ENCODE measurements at regions not wholly inside any gene's neighbourhood (a gene's known extent, or its start where the extent isn't known, plus 50 kb on each side); places are given as distances from the start of the nearest gene placed in this dataset.

DNA sequence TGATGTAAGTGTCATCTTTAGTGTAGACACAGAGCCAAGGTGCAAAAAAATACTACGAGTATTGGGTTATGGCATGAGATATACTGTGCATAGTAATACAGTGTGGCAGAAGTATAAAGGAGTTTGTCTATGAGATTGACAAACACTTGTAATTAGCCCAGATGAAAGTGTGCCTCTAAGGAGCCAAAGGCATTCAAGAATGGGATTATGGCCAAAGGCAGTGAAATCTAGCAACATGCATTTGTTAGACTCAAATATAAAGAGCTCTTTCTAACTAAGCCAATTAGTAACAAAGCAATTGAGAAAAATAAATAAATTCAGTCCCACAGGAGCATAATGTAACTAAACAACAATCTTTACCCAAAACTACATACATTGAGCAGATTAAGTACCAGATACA lies 1761.8 kb downstream of the SUCLG1 start:
- 52 to 58% (median 54%) methylated on average over 1 of the region's 1 CpG for WGBS, 3 donors
- TF ChIP-seq POLR2A (IDR thresholded peaks at IDR 0.05) (no peak), CTCF (IDR thresholded peaks at IDR 0.05) (no peak), EP300 (IDR thresholded peaks at IDR 0.05) (no peak)
- Histone ChIP-seq H3K4me1 (ENCODE audit: insufficient read depth) (no peaks in the 10 kb centered on the region), H3K36me3 (no peaks in the 10 kb centered on the region), H3K9me3 (no peaks in the 10 kb centered on the region), H3K27me3 (no peaks in the 10 kb centered on the region), H3K27ac (no peak overlapping the region), H3K4me3 (no peak overlapping the region)
- DNase-seq, result no peak
- intact Hi-C loops (cut with DNase I), result no loop called here

DNA sequence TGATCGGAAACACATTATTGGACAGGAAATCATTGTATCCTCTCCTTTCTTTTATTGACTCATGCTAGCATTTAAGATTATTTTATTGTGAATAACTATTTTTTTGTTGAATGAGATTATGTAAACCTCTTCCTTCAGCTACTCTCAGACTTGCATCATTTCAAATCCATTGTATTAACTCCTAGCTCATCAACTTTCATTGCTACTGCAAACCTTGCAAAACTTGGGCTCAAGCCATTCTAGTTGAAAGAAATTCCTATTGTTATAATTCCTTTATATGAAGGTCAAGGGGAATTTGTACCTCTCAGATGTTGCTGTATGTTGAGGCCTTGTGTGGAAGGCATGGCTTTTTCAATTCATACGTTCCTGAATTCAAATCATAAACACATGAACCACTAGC lies 1764.6 kb downstream of the SUCLG1 start:
- no peaks in the 10 kb centered on the region for H3K9me3 ChIP-seq
- H3K4me1 ChIP-seq (ENCODE audit: insufficient read depth), result no peaks in the 10 kb centered on the region
- no peak overlapping the region for H3K4me3 ChIP-seq
- WGBS, 3 donors, result 65 to 74% (median 74%) methylated on average over 2 of the region's 2 CpGs
- H3K27me3 ChIP-seq, result no peaks in the 10 kb centered on the region
- DNase-seq, result no peak
- no peak overlapping the region for H3K27ac ChIP-seq
- TF ChIP-seq POLR2A (IDR thresholded peaks at IDR 0.05), result no peak
- TF ChIP-seq EP300 (IDR thresholded peaks at IDR 0.05), result no peak
- no peak for TF ChIP-seq CTCF (IDR thresholded peaks at IDR 0.05)
- H3K36me3 ChIP-seq, result no peaks in the 10 kb centered on the region
- intact Hi-C loops (cut with DNase I), result no loop called here

DNA sequence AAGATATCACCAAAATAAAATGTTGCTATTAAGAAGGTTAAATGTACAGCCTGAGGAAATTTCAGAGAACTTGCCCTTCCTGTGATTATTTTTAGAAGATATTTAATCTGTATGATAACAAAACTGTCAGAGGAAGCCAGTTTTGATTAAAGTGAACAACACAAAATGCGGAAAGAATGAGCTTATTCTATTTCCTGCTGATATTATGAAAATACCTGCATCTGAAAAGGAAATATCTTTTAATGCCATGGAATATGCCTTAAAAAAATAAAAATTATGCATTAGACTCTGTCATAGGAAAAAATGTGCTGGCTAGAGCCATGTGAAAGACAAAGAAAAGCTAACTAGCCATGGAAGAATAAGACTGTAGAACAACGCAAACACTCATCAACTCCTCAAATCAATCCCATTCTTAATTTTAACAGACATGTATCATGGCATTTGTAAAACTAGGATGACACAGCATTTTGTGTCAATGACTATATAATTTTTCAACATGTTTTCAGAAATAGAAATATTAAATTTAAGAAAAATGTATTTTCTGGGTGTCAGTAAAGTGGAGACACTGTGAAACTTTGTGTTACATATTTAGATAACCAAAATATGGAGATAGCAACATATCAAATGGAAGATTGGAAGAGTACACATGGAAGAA lies 1768.2 kb downstream of the SUCLG1 start:
- H3K27me3 ChIP-seq, result no peaks in the 10 kb centered on the region
- H3K27ac ChIP-seq, result no peak overlapping the region
- no peaks in the 10 kb centered on the region for H3K4me1 ChIP-seq (ENCODE audit: insufficient read depth)
- DNase-seq, result no peak
- intact Hi-C loops (cut with DNase I), result no loop called here
- TF ChIP-seq POLR2A (IDR thresholded peaks at IDR 0.05), result no peak
- no peak for TF ChIP-seq EP300 (IDR thresholded peaks at IDR 0.05)
- TF ChIP-seq CTCF (IDR thresholded peaks at IDR 0.05), result no peak
- H3K36me3 ChIP-seq, result no peaks in the 10 kb centered on the region
- 73 to 75% (median 74%) methylated on average over 2 of the region's 2 CpGs for WGBS, 3 donors
- H3K9me3 ChIP-seq, result no peaks in the 10 kb centered on the region
- no peak overlapping the region for H3K4me3 ChIP-seq

GRCh38 chr2:82675186-82675585 lies 1783.9 kb downstream of the SUCLG1 start:
- Histone ChIP-seq H3K36me3 (no peaks in the 10 kb centered on the region), H3K27me3 (no peaks in the 10 kb centered on the region), H3K27ac (no peak overlapping the region), H3K9me3 (no peaks in the 10 kb centered on the region), H3K4me3 (no peak overlapping the region), H3K4me1 (ENCODE audit: insufficient read depth) (no peaks in the 10 kb centered on the region)
- intact Hi-C loops (cut with DNase I), result no loop called here
- DNase-seq, result no peak
- TF ChIP-seq CTCF (IDR thresholded peaks at IDR 0.05) (no peak), POLR2A (IDR thresholded peaks at IDR 0.05) (no peak), EP300 (IDR thresholded peaks at IDR 0.05) (no peak)
- WGBS, 3 donors, result 30 to 35% (median 30%) methylated on average over 2 of the region's 2 CpGs

All from ovary (tissue), 7 donors.